HCT116 (cell line): ENCODE measurements at regions not wholly inside any gene's neighbourhood (a gene's known extent, or its start where the extent isn't known, plus 50 kb on each side); places are given as distances from the start of the nearest gene placed in this dataset.

Experiments
- ATAC-seq: fragments of 200-7000 bp; cut with Tn5 transposase; 2 replicates; pipeline ENCODE4 v1.9.1; 2020; ENCODE audit warnings: mild to moderate bottlenecking, moderate library complexity
- BruUV-seq: library from RNA; stranded (reverse); fragments of 400-500 nt; replicated peaks from 2 replicates; lab custom pipeline; 2021; lab: Mats Ljungman, UMichigan
- CTCF ChIA-PET: fragments of 300-600 bp; sonication (Branson Sonifier 250); formaldehyde crosslinking; loops from one replicate; lab custom pipeline; 2021; ENCODE audit warnings: antibody characterized with exemption; lab: Charles Lee
- POLR2A ChIA-PET: fragments of 300-600, 350-600 bp; sonication (Branson Sonifier 250); formaldehyde crosslinking; loops from one replicate; lab custom pipeline; 2021; ENCODE audit warnings: antibody characterized with exemption; lab: Charles Lee
- RAD21 ChIA-PET, 2 experiments: fragments of 300-600 bp; sonication (Branson Sonifier 250); formaldehyde crosslinking; loops; one replicate each; lab custom pipeline; 2023; ENCODE audit warnings: low total read pairs in 2 of 2; ENCODE audit not compliant: uncharacterized antibody in 2 of 2, unreplicated experiment in 2 of 2, low non-redundant PET in 1 of 2; lab: Charles Lee
- DNase-seq: peaks from one replicate; pipeline ENCODE4 v3.0.0-alpha.2; 2010; ENCODE audit warnings: low read depth, low spot score
- H2AFZ ChIP-seq: fragments of 200-600 bp; shearing (Covaris generic), sonication (generic); 2 replicates; pipeline ENCODE4 v1.6.1; 2017; ENCODE audit warnings: low read depth, mixed run types, mixed read lengths, antibody characterized with exemption, low read length; ENCODE audit not compliant: poor library complexity, severe bottlenecking
- H3K27ac ChIP-seq: 2 replicates; pipeline ENCODE4 v1.5.1; 2012; ENCODE audit warnings: low read depth, low read length
- H3K27me3 ChIP-seq: fragments of 200-600 bp; sonication (generic); 2 replicates; pipeline ENCODE4 v1.6.1; 2016; ENCODE audit warnings: mixed run types, low read length, mixed read lengths; ENCODE audit not compliant: insufficient read depth
- H3K36me3 ChIP-seq, 2 experiments: fragments of 200-500 bp in 1 of 2; fragments of 200-600 bp in 1 of 2; sonication (Bioruptor generic) in 1 of 2; sonication (generic) in 1 of 2; 2 replicates each; pipeline versions ENCODE4 v1.5.1 to v1.6.1; 2014 to 2016; ENCODE audit warnings: low read length in 2 of 2, inconsistent platforms in 1 of 2, mixed read lengths in 1 of 2, mixed run types in 1 of 2; ENCODE audit not compliant: insufficient read depth in 2 of 2, control insufficient read depth in 1 of 2
- H3K4me1 ChIP-seq, 2 experiments: fragments of 200-600 bp in 1 of 2; sonication (generic) in 1 of 2; 2 replicates each; pipeline versions ENCODE4 v1.5.1 to v1.6.1; 2012 to 2017; ENCODE audit warnings: low read length in 2 of 2, inconsistent platforms in 1 of 2, mild to moderate bottlenecking in 1 of 2, mixed read lengths in 1 of 2, mixed run types in 1 of 2, moderate library complexity in 1 of 2; ENCODE audit not compliant: insufficient read depth in 2 of 2, control insufficient read depth in 1 of 2
- H3K4me2 ChIP-seq: fragments of 200-600 bp; sonication (generic); 2 replicates; pipeline ENCODE4 v1.6.1; 2017; ENCODE audit warnings: mixed run types, low read length, mixed read lengths
- H3K4me3 ChIP-seq, 2 experiments: fragments of 200-600 bp in 1 of 2; sonication (generic) in 1 of 2; replicated peaks in 1 of 2; 2 replicates each; pipeline ENCODE4 v1.5.1; 2011 to 2016; ENCODE audit warnings: low read length in 2 of 2, control low read depth in 1 of 2, low read depth in 1 of 2, mild to moderate bottlenecking in 1 of 2, mixed read lengths in 1 of 2, mixed run types in 1 of 2
- H3K79me2 ChIP-seq: fragments of 200-600 bp; sonication (generic); 2 replicates; pipeline ENCODE4 v1.6.1; 2017; ENCODE audit warnings: mild to moderate bottlenecking, mixed run types, low read length, moderate library complexity, mixed read lengths; ENCODE audit not compliant: insufficient read depth
- H3K9ac ChIP-seq: fragments of 200-600 bp; sonication (generic); 2 replicates; pipeline ENCODE4 v1.6.1; 2016; ENCODE audit warnings: low read length, mixed read lengths
- H3K9me2 ChIP-seq: fragments of 200-600 bp; sonication (generic), shearing (Covaris generic); 2 replicates; pipeline ENCODE4 v1.6.1; 2017; ENCODE audit warnings: mixed run types, mild to moderate bottlenecking, moderate library complexity; ENCODE audit not compliant: insufficient read depth
- H3K9me3 ChIP-seq, 2 experiments: fragments of 200-500 bp in 1 of 2; fragments of 200-600 bp in 1 of 2; sonication (Bioruptor generic) in 1 of 2; sonication (generic) in 1 of 2; 2 replicates each; pipeline ENCODE4 v1.6.1; 2014 to 2017; ENCODE audit warnings: low read length in 2 of 2, mixed read lengths in 2 of 2, inconsistent platforms in 1 of 2, low read depth in 1 of 2, mild to moderate bottlenecking in 1 of 2, mixed run types in 1 of 2, moderate library complexity in 1 of 2; ENCODE audit not compliant: control insufficient read depth in 1 of 2, insufficient read depth in 1 of 2
- H4K20me1 ChIP-seq: fragments of 200-600 bp; sonication (generic), shearing (Covaris generic); 2 replicates; pipeline ENCODE4 v1.6.1; 2017; ENCODE audit warnings: mixed run types, mild to moderate bottlenecking, moderate library complexity; ENCODE audit not compliant: insufficient read depth
- ATF3 ChIP-seq: IDR thresholded peaks from 2 replicates; pipeline ENCODE4 v1.6.1; 2012
- CBX3 ChIP-seq: IDR thresholded peaks from 2 replicates; pipeline ENCODE4 v1.6.1; 2012; ENCODE audit warnings: low read depth
- CTCF ChIP-seq, 3 experiments: fragments of 200-600 bp in 1 of 3; sonication (generic) in 1 of 3; IDR thresholded peaks in 2 of 3; conservative IDR thresholded peaks in 1 of 3; 2 replicates each; pipeline ENCODE4 v1.5.1; 2012 to 2017; ENCODE audit warnings: low read depth in 2 of 3, low read length in 2 of 3, antibody characterized with exemption in 1 of 3, borderline replicate concordance in 1 of 3, control low read depth in 1 of 3, mild to moderate bottlenecking in 1 of 3, mixed read lengths in 1 of 3, mixed run types in 1 of 3, moderate library complexity in 1 of 3; ENCODE audit not compliant: insufficient read depth in 1 of 3
- ELF1 ChIP-seq: IDR thresholded peaks from 2 replicates; pipeline ENCODE4 v1.6.1; 2012; ENCODE audit warnings: low read depth, borderline replicate concordance
- EZH2 ChIP-seq: fragments of 200-600 bp; sonication (generic); IDR thresholded peaks from 2 replicates; pipeline ENCODE4 v1.6.1; 2017; ENCODE audit warnings: antibody characterized with exemption, mixed run types
- JUND ChIP-seq: IDR thresholded peaks from 2 replicates; pipeline ENCODE4 v1.6.1; 2012
- POLR2A ChIP-seq: IDR thresholded peaks from 2 replicates; pipeline ENCODE4 v1.7.0; 2011; ENCODE audit warnings: borderline replicate concordance; ENCODE audit not compliant: insufficient read depth, insufficient read length; ENCODE audit errors: extremely low read depth
- POLR2AphosphoS5 ChIP-seq: IDR thresholded peaks from 2 replicates; pipeline ENCODE4 v1.6.1; 2011; ENCODE audit warnings: mild to moderate bottlenecking, low read depth, low read length, moderate library complexity
- RAD21 ChIP-seq: IDR thresholded peaks from 2 replicates; pipeline ENCODE4 v1.6.1; 2012; ENCODE audit warnings: low read depth, mild to moderate bottlenecking
- SIN3A ChIP-seq: IDR thresholded peaks from 2 replicates; pipeline ENCODE4 v1.6.1; 2012; ENCODE audit warnings: low read depth
- SP1 ChIP-seq: IDR thresholded peaks from 2 replicates; pipeline ENCODE4 v1.6.1; 2012; ENCODE audit warnings: low read depth
- TCF7L2 ChIP-seq: IDR thresholded peaks from 2 replicates; pipeline ENCODE4 v1.7.0; 2011; ENCODE audit warnings: borderline replicate concordance, inconsistent platforms; ENCODE audit not compliant: insufficient read depth, insufficient read length; ENCODE audit errors: extremely low read depth
- YY1 ChIP-seq: IDR thresholded peaks from 2 replicates; pipeline ENCODE4 v1.6.1; 2011; ENCODE audit warnings: low read length, low read depth, moderate library complexity, mild to moderate bottlenecking; ENCODE audit not compliant: insufficient replicate concordance; ENCODE audit errors: extremely low read depth
- ZBTB33 ChIP-seq: IDR thresholded peaks from 2 replicates; pipeline ENCODE4 v1.6.1; 2011; ENCODE audit warnings: mild to moderate bottlenecking, low read length, moderate library complexity; ENCODE audit not compliant: insufficient replicate concordance; ENCODE audit errors: extremely low read depth
- ZNF274 ChIP-seq: fragments of 200-500 bp; sonication (Bioruptor generic); IDR thresholded peaks from 2 replicates; pipeline ENCODE4 v1.6.1; 2014; ENCODE audit warnings: mild to moderate bottlenecking, low read depth, low read length, inconsistent platforms
- intact Hi-C: fragments of 100-400 bp; cut with micrococcal nuclease; formaldehyde crosslinking; loops from 2 replicates; pipeline ENCODE4 v1.10.0; 2022

- Histone ChIP-seq H3K9me2 (no peaks in the 10 kb centered on the region), H3K27me3 (no peaks in the 10 kb centered on the region), H3K36me3 (no peaks in the 10 kb centered on the region), H2AFZ (no peak overlapping the region), H3K9me3 (peaks cover 22 to 25% of the 10 kb centered on the region in 2 experiments; a peak in 3 of 4 replicates), H3K9ac (no peak overlapping the region), H3K27ac (no peak overlapping the region), H3K4me3 (no peak overlapping the region), H3K79me2 (no peaks in the 10 kb centered on the region), H3K4me2 (no peak overlapping the region), H3K4me1 (no peaks in the 10 kb centered on the region), H4K20me1 (no peaks in the 10 kb centered on the region)
- CTCF ChIA-PET: no interaction called here
- DNase-seq: no peak
- TF ChIP-seq TCF7L2: no peak
- no TSS peak for BruUV-seq
- intact Hi-C loops: no loop called here
- RAD21 ChIA-PET: no interaction called here
- POLR2A ChIA-PET: no interaction called here
- ATAC-seq: no peak
Measured at GRCh38 chr21:24649691-24650090, 957.6 kb downstream of the MRPL39 start.

- Histone ChIP-seq H3K4me2 (no peak overlapping the region), H3K4me3 (no peak overlapping the region), H4K20me1 (no peaks in the 10 kb centered on the region), H3K9me3 (peaks cover 6 to 24% of the 10 kb centered on the region in 2 experiments; a peak in 2 of 4 replicates), H3K27me3 (no peaks in the 10 kb centered on the region), H3K79me2 (no peaks in the 10 kb centered on the region), H3K27ac (no peak overlapping the region), H3K36me3 (no peaks in the 10 kb centered on the region), H3K9me2 (no peaks in the 10 kb centered on the region), H3K9ac (no peak overlapping the region), H3K4me1 (no peaks in the 10 kb centered on the region), H2AFZ (no peak overlapping the region)
- no peak for DNase-seq
- intact Hi-C loops: no loop called here
- ChIA-PET POLR2A (no interaction called here), RAD21 (no interaction called here), CTCF (no interaction called here)
- no TSS peak for BruUV-seq
- ATAC-seq: no peak
- TF ChIP-seq CTCF (IDR thresholded peaks at IDR 0.05 in 2 of 3, conservative IDR thresholded peaks at IDR 0.05 in 1 of 3; ENCODE audit: borderline replicate concordance in 1 of 3, insufficient read depth in 1 of 3, low read depth in 2 of 3, low read length in 2 of 3): no peak
- TF ChIP-seq YY1: no peak
- no peak for TF ChIP-seq POLR2A
- no peak for TF ChIP-seq JUND
- no peak for TF ChIP-seq EZH2
- TF ChIP-seq RAD21: no peak
- TF ChIP-seq ELF1: no peak
- TF ChIP-seq SIN3A: no peak
- no peak for TF ChIP-seq POLR2AphosphoS5
- no peak for TF ChIP-seq ZNF274
- TF ChIP-seq CBX3: no peak
- TF ChIP-seq SP1: no peak
- no peak for TF ChIP-seq ATF3
- no peak for TF ChIP-seq ZBTB33
Measured at GRCh38 chr21:24636696-24637095, 970.6 kb downstream of the MRPL39 start.
